GM12865 (cell line): ENCODE measurements at regions not wholly inside any gene's neighbourhood (a gene's known extent, or its start where the extent isn't known, plus 50 kb on each side); places are given as distances from the start of the nearest gene placed in this dataset.
"Not testable (repeated sequence)": the region's sequence is repeated elsewhere in the genome, so short reads cannot be mapped to it uniquely, and the experiment has no call there.

Experiments
- DNase-seq: peaks from one replicate; pipeline ENCODE4 v3.0.0; 2010; ENCODE audit warnings: low read depth
- H3K4me3 ChIP-seq: 2 replicates; pipeline ENCODE4 v1.5.1; 2011; ENCODE audit warnings: mild to moderate bottlenecking, low read depth, low read length, control low read depth
- CTCF ChIP-seq: IDR thresholded peaks from 2 replicates; pipeline ENCODE4 v1.5.1; 2011; ENCODE audit warnings: low read length, control low read depth, low read depth, inconsistent platforms; ENCODE audit not compliant: insufficient read depth; ENCODE audit errors: missing control alignments

- DNase-seq: peak; percentile 61
Observed at GRCh38 chr10:46786518-46787320, 124.5 kb upstream of the PTPN20 start.

GRCh38 chr10:46787321-46787615 lies 124.0 kb upstream of the PTPN20 start:
- no peak for TF ChIP-seq CTCF
- DNase-seq: peak; percentile 19

More at GRCh38 chr10:46786518-46787320, 124.5 kb upstream of the PTPN20 start:
- H3K4me3 ChIP-seq: peak overlapping the region; percentile 57

GRCh38 chr10:46792657-46793357 lies 118.4 kb upstream of the PTPN20 start:
- not testable (repeated sequence) for H3K4me3 ChIP-seq, DNase-seq

More at GRCh38 chr10:46787321-46787615, 124.0 kb upstream of the PTPN20 start:
- peak overlapping the region; percentile 57 for H3K4me3 ChIP-seq

GRCh38 chr10:46796351-46796750 lies 114.9 kb upstream of the PTPN20 start:
- H3K4me3 ChIP-seq, DNase-seq: not testable (repeated sequence)

GRCh38 chr10:46802010-46802409 lies 109.2 kb upstream of the PTPN20 start:
- DNase-seq, H3K4me3 ChIP-seq: not testable (repeated sequence)

- not testable (repeated sequence) for H3K4me3 ChIP-seq, DNase-seq
Observed at GRCh38 chr10:46803082-46803481, 108.1 kb upstream of the PTPN20 start.

GRCh38 chr10:46810222-46810621 lies 101.0 kb upstream of the PTPN20 start:
- not testable (repeated sequence) for H3K4me3 ChIP-seq, DNase-seq

- not testable (repeated sequence) for DNase-seq, H3K4me3 ChIP-seq
Observed at GRCh38 chr10:46816126-46816525, 95.1 kb upstream of the PTPN20 start.

GRCh38 chr10:46840393-46841050 lies 70.7 kb upstream of the PTPN20 start:
- H3K4me3 ChIP-seq, DNase-seq: not testable (repeated sequence)

GRCh38 chr10:46841051-46841593 lies 70.1 kb upstream of the PTPN20 start:
- not testable (repeated sequence) for DNase-seq, H3K4me3 ChIP-seq

GRCh38 chr10:46845194-46845593 lies 66.0 kb upstream of the PTPN20 start:
- DNase-seq, H3K4me3 ChIP-seq: not testable (repeated sequence)

- H3K4me3 ChIP-seq, DNase-seq: not testable (repeated sequence)
Observed at GRCh38 chr10:46845640-46846039, 65.6 kb upstream of the PTPN20 start.

- H3K4me3 ChIP-seq, DNase-seq: not testable (repeated sequence)
Observed at GRCh38 chr10:46860753-46861152, 50.5 kb upstream of the PTPN20 start.
